PFSK-1 (cell line): ENCODE measurements at regions not wholly inside any gene's neighbourhood (a gene's known extent, or its start where the extent isn't known, plus 50 kb on each side); places are given as distances from the start of the nearest gene placed in this dataset.

Source experiments
- POLR2AphosphoS5 ChIP-seq: IDR thresholded peaks from 2 replicates; pipeline ENCODE4 v1.6.1; 2012; ENCODE audit warnings: low read depth, mild to moderate bottlenecking, control low read depth, low read length, moderate library complexity
- REST ChIP-seq, 2 experiments: IDR thresholded peaks; 2 replicates each; pipeline versions ENCODE4 v1.6.1 to v1.8.0; 2011 to 2012; ENCODE audit warnings: low read depth in 2 of 2, low read length in 2 of 2, control low read depth in 1 of 2, inconsistent platforms in 1 of 2, mild to moderate bottlenecking in 1 of 2, moderate library complexity in 1 of 2; ENCODE audit not compliant: insufficient read depth in 1 of 2
- SIN3A ChIP-seq: IDR thresholded peaks from 2 replicates; pipeline ENCODE4 v1.6.1; 2012; ENCODE audit warnings: mild to moderate bottlenecking, low read length, moderate library complexity, borderline replicate concordance; ENCODE audit not compliant: insufficient read depth
- TAF1 ChIP-seq: IDR thresholded peaks from 2 replicates; pipeline ENCODE4 v1.6.1; 2012; ENCODE audit warnings: low read length, control low read depth, borderline replicate concordance; ENCODE audit not compliant: insufficient read depth

- TF ChIP-seq POLR2AphosphoS5, result no peak
- TF ChIP-seq SIN3A, result no peak
- TF ChIP-seq REST (IDR thresholded peaks at IDR 0.05; ENCODE audit: insufficient read depth in 1 of 2, low read depth in 2 of 2, low read length in 2 of 2), result no peak
- TF ChIP-seq TAF1, result no peak
These were observed 474.3 kb downstream of the RSL24D1 start for GRCh38 chr15:54722342-54722986.
